CD1c-positive myeloid dendritic cell (primary cell): ENCODE measurements at regions not wholly inside any gene's neighbourhood (a gene's known extent, or its start where the extent isn't known, plus 50 kb on each side); places are given as distances from the start of the nearest gene placed in this dataset.
A peak's percentile ranks its signal among the peaks of the same experiment; 100 is the strongest.

Experiments
- DNase-seq: peaks from one replicate; pipeline ENCODE4 v3.0.0-alpha.2; 2016; ENCODE audit errors: extremely low spot score

GRCh38 chr6:41450581-41450980, 95.6 kb upstream of the FOXP4 start:
- no peak for DNase-seq

GRCh38 chr6:41451039-41451438, 95.1 kb upstream of the FOXP4 start:
- DNase-seq, result no peak

- no peak for DNase-seq
These were observed 94.5 kb upstream of the FOXP4 start for GRCh38 chr6:41451515-41452163.

GRCh38 chr6:41452763-41453162, 93.4 kb upstream of the FOXP4 start:
- no peak for DNase-seq

- no peak for DNase-seq
These were observed 92.9 kb upstream of the FOXP4 start for GRCh38 chr6:41453244-41453643.

GRCh38 chr6:41454189-41454789, 91.9 kb upstream of the FOXP4 start:
- no peak for DNase-seq

- no peak for DNase-seq
These were observed 90.8 kb upstream of the FOXP4 start for GRCh38 chr6:41455410-41455809.

- no peak for DNase-seq
These were observed 90.4 kb upstream of the FOXP4 start for GRCh38 chr6:41455818-41456217.

GRCh38 chr6:41457303-41457670, 88.9 kb upstream of the FOXP4 start:
- DNase-seq, result no peak

GRCh38 chr6:41459738-41460137, 86.4 kb upstream of the FOXP4 start:
- no peak for DNase-seq

- DNase-seq, result peak; percentile 15
These were observed 85.3 kb upstream of the FOXP4 start for GRCh38 chr6:41460742-41461336.

- no peak for DNase-seq
These were observed 84.1 kb upstream of the FOXP4 start for GRCh38 chr6:41462033-41462432.

GRCh38 chr6:41463062-41463930, 82.9 kb upstream of the FOXP4 start:
- DNase-seq, result peak; percentile 61

GRCh38 chr6:41464019-41464418, 82.2 kb upstream of the FOXP4 start:
- no peak for DNase-seq

- DNase-seq, result no peak
These were observed 81.7 kb upstream of the FOXP4 start for GRCh38 chr6:41464481-41464880.

- DNase-seq, result peak; percentile 15
These were observed 79.7 kb upstream of the FOXP4 start for GRCh38 chr6:41466437-41466990.

- no peak for DNase-seq
These were observed 79.1 kb upstream of the FOXP4 start for GRCh38 chr6:41467061-41467460.

GRCh38 chr6:41467627-41468404, 78.4 kb upstream of the FOXP4 start:
- no peak for DNase-seq

- DNase-seq, result no peak
These were observed 76.8 kb upstream of the FOXP4 start for GRCh38 chr6:41469156-41470028.

- no peak for DNase-seq
These were observed 76.2 kb upstream of the FOXP4 start for GRCh38 chr6:41470029-41470330.
